Transverse colon (tissue), 4 donors: ENCODE measurements at regions not wholly inside any gene's neighbourhood (a gene's known extent, or its start where the extent isn't known, plus 50 kb on each side); places are given as distances from the start of the nearest gene placed in this dataset.

Experiments
- DNase-seq: peaks from one replicate; pipeline ENCODE4 v3.0.0-alpha.2; 2019
- H3K27ac ChIP-seq, 4 donors: fragments of 200-600 bp; sonication (generic); 2 replicates each; pipeline ENCODE4 v1.5.1; 2016 to 2018; ENCODE audit warnings: inconsistent platforms in 4 of 4
- H3K27me3 ChIP-seq: fragments of 200-600 bp; sonication (generic); 2 replicates; pipeline ENCODE4 v1.5.1; 2017; ENCODE audit warnings: inconsistent platforms
- H3K36me3 ChIP-seq, 4 donors: fragments of 200-600 bp; sonication (generic); 2 replicates each; pipeline ENCODE4 v1.5.1; 2017 to 2019; ENCODE audit warnings: inconsistent platforms in 4 of 4
- H3K4me1 ChIP-seq, 4 donors: fragments of 200-600 bp; sonication (generic); 2 replicates each; pipeline ENCODE4 v1.5.1; 2017 to 2020; ENCODE audit warnings: inconsistent platforms in 4 of 4
- H3K4me3 ChIP-seq, 4 donors: fragments of 200-600 bp; sonication (generic); 1 replicate in 1 of 4; 2 replicates in 3 of 4; pipeline versions ENCODE4 v1.5.1 to v1.6.1; 2017 to 2019; ENCODE audit warnings: inconsistent platforms in 4 of 4
- H3K9me3 ChIP-seq, 2 donors: fragments of 200-600 bp; sonication (generic); 2 replicates each; pipeline ENCODE4 v1.5.1; 2017 to 2019; ENCODE audit warnings: inconsistent platforms in 2 of 2
- CTCF ChIP-seq, 5 experiments: fragments of 200-600 bp in 3 of 5; fragments of 450-650 bp in 2 of 5; sonication (generic) in 3 of 5; IDR thresholded peaks; 1 replicate in 2 of 5; 2 replicates in 3 of 5; pipeline ENCODE4 v1.5.1; 2016 to 2017; ENCODE audit warnings: antibody characterized with exemption in 5 of 5, inconsistent platforms in 3 of 5, mild to moderate bottlenecking in 2 of 5, moderate library complexity in 1 of 5
- EP300 ChIP-seq: sonication (generic); formaldehyde crosslinking; IDR thresholded peaks from one replicate; pipeline ENCODE4 v1.6.1; 2017; ENCODE audit warnings: antibody characterized with exemption, low read depth
- POLR2A ChIP-seq: fragments of 450-650 bp; IDR thresholded peaks from one replicate; pipeline ENCODE4 v1.6.1; 2016; ENCODE audit warnings: antibody characterized with exemption, mild to moderate bottlenecking, moderate library complexity
- POLR2AphosphoS5 ChIP-seq, 3 donors: sonication (generic); formaldehyde crosslinking; IDR thresholded peaks; one replicate each; pipeline ENCODE4 v1.6.1; 2016; ENCODE audit warnings: antibody characterized with exemption in 3 of 3
- WGBS, 2 donors: methylation state at CpG; one replicate each; pipeline ENCODE4 v1.1.5; 2018; ENCODE audit warnings: low coverage in 1 of 2; 5-methylcytosine and 5-hydroxymethylcytosine counted together
- in situ Hi-C, 4 donors: fragments of 200-750 bp; cut with MboI; loops; one replicate each; pipeline versions ENCODE4 v1.15.0 to v1.15.1; 2017; ENCODE audit warnings: low sequenced_read_pairs in 3 of 4, low pct_ligation_motif_present in 1 of 4, low pct_unique_long_range_greater_than_20kb in 1 of 4
- intact Hi-C: fragments of 100-400 bp; cut with DNase I; formaldehyde crosslinking; loops from one replicate; pipeline ENCODE4 v1.15.1; 2023; ENCODE audit warnings: low total_unique reads

GRCh38 chr2:21382701-21383520, 259.1 kb downstream of the TDRD15 start:
- no peaks in the 10 kb centered on the region for H3K27me3 ChIP-seq
- DNase-seq = no peak
- H3K4me1 ChIP-seq = no peaks in the 10 kb centered on the region
- WGBS, 2 donors = 73 to 87% methylated on average over 3 to 5 of the region's 5 CpGs
- no peaks in the 10 kb centered on the region for H3K36me3 ChIP-seq
- no peak overlapping the region for H3K4me3 ChIP-seq
- intact Hi-C loops (no loop called here), in situ Hi-C loops (no loop called here)
- H3K27ac ChIP-seq = no peak overlapping the region
- TF ChIP-seq POLR2A = no peak
- no peak for TF ChIP-seq EP300
- TF ChIP-seq CTCF (IDR thresholded peaks at IDR 0.05) = no peak
- TF ChIP-seq POLR2AphosphoS5 (IDR thresholded peaks at IDR 0.05) = no peak
- no peaks in the 10 kb centered on the region for H3K9me3 ChIP-seq

- Histone ChIP-seq H3K36me3 (no peaks in the 10 kb centered on the region), H3K27ac (no peak overlapping the region), H3K4me1 (no peaks in the 10 kb centered on the region), H3K27me3 (no peaks in the 10 kb centered on the region), H3K9me3 (no peaks in the 10 kb centered on the region), H3K4me3 (no peak overlapping the region)
- in situ Hi-C loops = no loop called here
- DNase-seq = no peak
- intact Hi-C loops = no loop called here
- 84 to 86% methylated on average over 1 to 3 of the region's 3 CpGs for WGBS, 2 donors
- TF ChIP-seq CTCF (IDR thresholded peaks at IDR 0.05) (no peak), POLR2AphosphoS5 (IDR thresholded peaks at IDR 0.05) (no peak), POLR2A (no peak), EP300 (no peak)
Observed at GRCh38 chr2:21386666-21387065, 262.9 kb downstream of the TDRD15 start.

- Histone ChIP-seq H3K27me3 (no peaks in the 10 kb centered on the region), H3K9me3 (no peaks in the 10 kb centered on the region), H3K36me3 (no peaks in the 10 kb centered on the region), H3K4me3 (no peak overlapping the region), H3K4me1 (no peaks in the 10 kb centered on the region), H3K27ac (no peak overlapping the region)
- 22% methylated on average over 4 of the region's 4 CpGs; no CpG with 5 or more reads in 1 of the 2 donors for WGBS, 2 donors
- DNase-seq = no peak
- in situ Hi-C loops = no loop called here
- TF ChIP-seq EP300 = no peak
- no peak for TF ChIP-seq CTCF (IDR thresholded peaks at IDR 0.05)
- TF ChIP-seq POLR2AphosphoS5 (IDR thresholded peaks at IDR 0.05) = no peak
- TF ChIP-seq POLR2A = no peak
- intact Hi-C loops = no loop called here
Observed at GRCh38 chr2:21392649-21393048, 268.9 kb downstream of the TDRD15 start.

GRCh38 chr2:21393173-21393572, 269.4 kb downstream of the TDRD15 start:
- intact Hi-C loops = no loop called here
- WGBS, 2 donors = 41 to 62% methylated on average over 2 to 5 of the region's 5 CpGs
- no peak for DNase-seq
- H3K4me3 ChIP-seq = no peak overlapping the region
- H3K4me1 ChIP-seq = no peaks in the 10 kb centered on the region
- no peak overlapping the region for H3K27ac ChIP-seq
- TF ChIP-seq EP300 (no peak), POLR2A (no peak), POLR2AphosphoS5 (IDR thresholded peaks at IDR 0.05) (no peak), CTCF (IDR thresholded peaks at IDR 0.05) (no peak)
- no peaks in the 10 kb centered on the region for H3K9me3 ChIP-seq
- no peaks in the 10 kb centered on the region for H3K36me3 ChIP-seq
- in situ Hi-C loops = no loop called here
- H3K27me3 ChIP-seq = no peaks in the 10 kb centered on the region
